Dendritic cell treated with granulocyte-macrophage colony-stimulating factor and Interleukin-4, amounts not matched to agents 40 ng/mL and 50 ng/mL, for 4 days (primary cell): ENCODE measurements at regions not wholly inside any gene's neighbourhood (a gene's known extent, or its start where the extent isn't known, plus 50 kb on each side); places are given as distances from the start of the nearest gene placed in this dataset.
"Not testable (repeated sequence)": the region's sequence is repeated elsewhere in the genome, so short reads cannot be mapped to it uniquely, and the experiment has no call there.

Experiments used
- H3K27ac Mint-ChIP-seq: one replicate; pipeline ENCODE4 v1.8.0; 2022; ENCODE audit warnings: mild to moderate bottlenecking, mixed read lengths
- H3K27me3 Mint-ChIP-seq: one replicate; pipeline ENCODE4 v1.8.0; 2022; ENCODE audit warnings: mild to moderate bottlenecking, mixed read lengths
- H3K36me3 Mint-ChIP-seq: one replicate; pipeline ENCODE4 v1.8.0; 2022; ENCODE audit warnings: low read depth, mixed read lengths
- H3K4me1 Mint-ChIP-seq: one replicate; pipeline ENCODE4 v1.8.0; 2022; ENCODE audit warnings: low read depth, mixed read lengths
- H3K4me3 Mint-ChIP-seq: one replicate; pipeline ENCODE4 v1.8.0; 2022; ENCODE audit warnings: mild to moderate bottlenecking, moderate library complexity, mixed read lengths
- H3K9me3 Mint-ChIP-seq: one replicate; pipeline ENCODE4 v1.8.0; 2022; ENCODE audit warnings: mixed read lengths
- intact Hi-C: fragments of 100-400 bp; cut with micrococcal nuclease; formaldehyde crosslinking; loops from one replicate; pipeline ENCODE4 v1.15.0; 2022

- intact Hi-C loops: no loop called here
- Mint-ChIP-seq H3K4me3 (no peak overlapping the region), H3K36me3 (no peaks in the 10 kb centered on the region), H3K9me3 (peaks cover 9% of the 10 kb centered on the region), H3K27ac (no peak overlapping the region), H3K4me1 (no peaks in the 10 kb centered on the region), H3K27me3 (no peaks in the 10 kb centered on the region)
Observed at GRCh38 chr4:148680884-148681283, 238.7 kb upstream of the NR3C2 start.

GRCh38 chr4:148676344-148676743 lies 234.1 kb upstream of the NR3C2 start:
- Mint-ChIP-seq H3K36me3 (no peaks in the 10 kb centered on the region), H3K27ac (no peak overlapping the region)

GRCh38 chr4:148674876-148675275 lies 232.7 kb upstream of the NR3C2 start:
- intact Hi-C loops: no loop called here
- no peak overlapping the region for H3K4me3 Mint-ChIP-seq

More at GRCh38 chr4:148676344-148676743, 234.1 kb upstream of the NR3C2 start:
- H3K4me3 Mint-ChIP-seq: no peak overlapping the region
- no peaks in the 10 kb centered on the region for H3K27me3 Mint-ChIP-seq
- no peaks in the 10 kb centered on the region for H3K4me1 Mint-ChIP-seq
- peaks cover 25% of the 10 kb centered on the region for H3K9me3 Mint-ChIP-seq
- intact Hi-C loops: no loop called here

GRCh38 chr4:148664636-148665035 lies 222.4 kb upstream of the NR3C2 start:
- Mint-ChIP-seq H3K27ac (no peak overlapping the region), H3K27me3 (no peaks in the 10 kb centered on the region), H3K4me3 (no peak overlapping the region), H3K4me1 (no peaks in the 10 kb centered on the region), H3K36me3 (no peaks in the 10 kb centered on the region), H3K9me3 (peaks cover 40% of the 10 kb centered on the region)
- intact Hi-C loops: no loop called here

More at GRCh38 chr4:148674876-148675275, 232.7 kb upstream of the NR3C2 start:
- Mint-ChIP-seq H3K27me3 (no peaks in the 10 kb centered on the region), H3K9me3 (peaks cover 25% of the 10 kb centered on the region), H3K36me3 (no peaks in the 10 kb centered on the region), H3K4me1 (no peaks in the 10 kb centered on the region), H3K27ac (no peak overlapping the region)

- H3K36me3 Mint-ChIP-seq: no peaks in the 10 kb centered on the region
- no peak overlapping the region for H3K4me3 Mint-ChIP-seq
- H3K27me3 Mint-ChIP-seq: no peaks in the 10 kb centered on the region
- H3K27ac Mint-ChIP-seq: no peak overlapping the region
- peaks cover 13% of the 10 kb centered on the region for H3K9me3 Mint-ChIP-seq
- intact Hi-C loops: no loop called here
- H3K4me1 Mint-ChIP-seq: no peaks in the 10 kb centered on the region
Observed at GRCh38 chr4:148654131-148654530, 211.9 kb upstream of the NR3C2 start.

- H3K4me3 Mint-ChIP-seq: no peak overlapping the region
- H3K9me3 Mint-ChIP-seq: peaks cover 13% of the 10 kb centered on the region
- no peak overlapping the region for H3K27ac Mint-ChIP-seq
- intact Hi-C loops: no loop called here
- H3K4me1 Mint-ChIP-seq: no peaks in the 10 kb centered on the region
- no peaks in the 10 kb centered on the region for H3K36me3 Mint-ChIP-seq
- no peaks in the 10 kb centered on the region for H3K27me3 Mint-ChIP-seq
Observed at GRCh38 chr4:148653681-148654080, 211.5 kb upstream of the NR3C2 start.

- Mint-ChIP-seq H3K4me3 (no peak overlapping the region), H3K4me1 (no peaks in the 10 kb centered on the region), H3K27me3 (no peaks in the 10 kb centered on the region), H3K36me3 (no peaks in the 10 kb centered on the region), H3K9me3 (peaks cover 23% of the 10 kb centered on the region), H3K27ac (no peak overlapping the region)
- intact Hi-C loops: no loop called here
Observed at GRCh38 chr4:148651991-148652390, 209.8 kb upstream of the NR3C2 start.

GRCh38 chr4:148649652-148650331 lies 207.6 kb upstream of the NR3C2 start:
- intact Hi-C loops: no loop called here
- no peak overlapping the region for H3K27ac Mint-ChIP-seq
- H3K36me3 Mint-ChIP-seq: no peaks in the 10 kb centered on the region
- H3K4me3 Mint-ChIP-seq: no peak overlapping the region
- H3K27me3 Mint-ChIP-seq: no peaks in the 10 kb centered on the region
- peaks cover 31% of the 10 kb centered on the region for H3K9me3 Mint-ChIP-seq
- H3K4me1 Mint-ChIP-seq: no peaks in the 10 kb centered on the region

- peaks cover 51% of the 10 kb centered on the region for H3K9me3 Mint-ChIP-seq
- no peaks in the 10 kb centered on the region for H3K36me3 Mint-ChIP-seq
- no peaks in the 10 kb centered on the region for H3K27me3 Mint-ChIP-seq
- no peak overlapping the region for H3K27ac Mint-ChIP-seq
- no peak overlapping the region for H3K4me3 Mint-ChIP-seq
- no peaks in the 10 kb centered on the region for H3K4me1 Mint-ChIP-seq
- intact Hi-C loops: no loop called here
Observed at GRCh38 chr4:148643851-148644250, 201.6 kb upstream of the NR3C2 start.

GRCh38 chr4:148642907-148643306 lies 200.7 kb upstream of the NR3C2 start:
- intact Hi-C loops: no loop called here
- Mint-ChIP-seq H3K27ac (no peak overlapping the region), H3K4me3 (no peak overlapping the region), H3K9me3 (peaks cover 50% of the 10 kb centered on the region), H3K4me1 (no peaks in the 10 kb centered on the region), H3K36me3 (no peaks in the 10 kb centered on the region), H3K27me3 (no peaks in the 10 kb centered on the region)

- peaks cover 63% of the 10 kb centered on the region for H3K9me3 Mint-ChIP-seq
- H3K4me3 Mint-ChIP-seq, H3K27ac Mint-ChIP-seq, H3K27me3 Mint-ChIP-seq, intact Hi-C loops, H3K4me1 Mint-ChIP-seq, H3K36me3 Mint-ChIP-seq: not testable (repeated sequence)
Observed at GRCh38 chr4:148638079-148638478, 195.9 kb upstream of the NR3C2 start.

GRCh38 chr4:148637453-148637852 lies 195.2 kb upstream of the NR3C2 start:
- H3K27me3 Mint-ChIP-seq, H3K4me3 Mint-ChIP-seq, H3K4me1 Mint-ChIP-seq, H3K36me3 Mint-ChIP-seq, intact Hi-C loops, H3K27ac Mint-ChIP-seq: not testable (repeated sequence)
- peaks cover 58% of the 10 kb centered on the region for H3K9me3 Mint-ChIP-seq

- intact Hi-C loops: no loop called here
Observed at GRCh38 chr4:148634476-148634875, 192.3 kb upstream of the NR3C2 start.

GRCh38 chr4:148633720-148634119 lies 191.5 kb upstream of the NR3C2 start:
- no peak overlapping the region for H3K4me3 Mint-ChIP-seq
- H3K9me3 Mint-ChIP-seq: peaks cover 48% of the 10 kb centered on the region
- H3K27ac Mint-ChIP-seq: no peak overlapping the region
- H3K36me3 Mint-ChIP-seq: no peaks in the 10 kb centered on the region
- H3K4me1 Mint-ChIP-seq: no peaks in the 10 kb centered on the region
- intact Hi-C loops: no loop called here
- no peaks in the 10 kb centered on the region for H3K27me3 Mint-ChIP-seq

More at GRCh38 chr4:148634476-148634875, 192.3 kb upstream of the NR3C2 start:
- Mint-ChIP-seq H3K27me3 (no peaks in the 10 kb centered on the region), H3K9me3 (peaks cover 47% of the 10 kb centered on the region), H3K27ac (no peak overlapping the region), H3K4me1 (no peaks in the 10 kb centered on the region), H3K4me3 (no peak overlapping the region), H3K36me3 (no peaks in the 10 kb centered on the region)

GRCh38 chr4:148632476-148632875 lies 190.3 kb upstream of the NR3C2 start:
- Mint-ChIP-seq H3K4me3 (no peak overlapping the region), H3K27ac (no peak overlapping the region), H3K27me3 (no peaks in the 10 kb centered on the region), H3K36me3 (no peaks in the 10 kb centered on the region), H3K4me1 (no peaks in the 10 kb centered on the region), H3K9me3 (peaks cover 42% of the 10 kb centered on the region)
- intact Hi-C loops: no loop called here
